ENCODE measurements at regions not wholly inside any gene's neighbourhood (a gene's known extent, or its start where the extent isn't known, plus 50 kb on each side); places are given as distances from the start of the nearest gene placed in this dataset.
"Not testable (repeated sequence)": the region's sequence is repeated elsewhere in the genome, so short reads cannot be mapped to it uniquely, and the experiment has no call there.

DNA sequence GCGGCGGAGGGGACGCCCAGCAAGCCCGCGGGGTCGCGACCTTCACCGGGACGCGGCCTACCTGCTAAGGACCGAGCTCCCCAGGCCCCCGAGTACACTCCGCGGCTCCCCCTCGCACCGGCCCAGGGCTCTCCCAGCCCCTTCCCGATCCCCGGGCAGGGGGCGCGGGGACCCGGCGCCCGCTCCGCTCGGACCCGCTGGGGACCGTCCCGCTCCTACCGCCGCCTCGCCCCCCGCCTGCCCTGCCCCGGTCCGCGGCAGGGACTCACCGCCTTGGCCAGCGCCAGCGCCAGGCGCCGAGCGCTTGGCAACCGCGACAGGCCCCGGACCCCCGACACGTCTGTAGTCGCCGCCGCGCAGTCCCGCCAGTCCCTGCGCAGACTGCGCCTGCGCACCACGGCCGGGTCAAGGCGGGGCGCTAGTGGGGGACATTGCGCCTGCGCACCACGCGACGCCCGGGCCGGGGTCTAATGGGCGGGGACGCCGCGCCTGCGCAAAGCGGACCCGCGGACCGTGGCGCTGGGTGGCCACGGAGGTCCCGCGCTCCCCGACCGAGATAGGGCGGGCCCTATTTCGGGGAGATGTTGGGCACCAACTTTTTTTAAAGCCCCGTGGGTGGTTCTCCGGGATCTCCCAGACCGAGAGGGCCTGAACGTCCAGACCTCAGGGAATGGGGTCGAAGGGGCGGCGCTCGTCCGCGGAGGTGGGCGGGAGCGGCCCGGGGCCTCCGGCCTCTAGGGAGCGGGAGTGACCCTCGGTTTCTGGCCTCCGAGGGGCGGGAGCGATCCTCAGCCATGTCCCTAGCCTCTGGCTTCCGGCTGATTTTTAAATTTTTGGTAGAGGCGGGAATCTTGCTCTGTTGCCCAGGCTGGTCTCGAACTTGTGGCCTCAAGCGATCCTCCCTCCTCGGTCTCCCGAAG is 81.8 kb upstream of the TNK2 start:
- peak overlapping the region; percentile 73 to 81 (median 74) for H3K4me3 ChIP-seq
- WGBS, 2 donors, result 0 to 4% methylated on average over 4 to 24 of the region's 107 CpGs
- H3K9me3 ChIP-seq; H3K36me3 ChIP-seq; H3K27me3 ChIP-seq; DNase-seq; intact Hi-C loops (cut with DNase I): not testable (repeated sequence)
- TF ChIP-seq, protein P1, sequence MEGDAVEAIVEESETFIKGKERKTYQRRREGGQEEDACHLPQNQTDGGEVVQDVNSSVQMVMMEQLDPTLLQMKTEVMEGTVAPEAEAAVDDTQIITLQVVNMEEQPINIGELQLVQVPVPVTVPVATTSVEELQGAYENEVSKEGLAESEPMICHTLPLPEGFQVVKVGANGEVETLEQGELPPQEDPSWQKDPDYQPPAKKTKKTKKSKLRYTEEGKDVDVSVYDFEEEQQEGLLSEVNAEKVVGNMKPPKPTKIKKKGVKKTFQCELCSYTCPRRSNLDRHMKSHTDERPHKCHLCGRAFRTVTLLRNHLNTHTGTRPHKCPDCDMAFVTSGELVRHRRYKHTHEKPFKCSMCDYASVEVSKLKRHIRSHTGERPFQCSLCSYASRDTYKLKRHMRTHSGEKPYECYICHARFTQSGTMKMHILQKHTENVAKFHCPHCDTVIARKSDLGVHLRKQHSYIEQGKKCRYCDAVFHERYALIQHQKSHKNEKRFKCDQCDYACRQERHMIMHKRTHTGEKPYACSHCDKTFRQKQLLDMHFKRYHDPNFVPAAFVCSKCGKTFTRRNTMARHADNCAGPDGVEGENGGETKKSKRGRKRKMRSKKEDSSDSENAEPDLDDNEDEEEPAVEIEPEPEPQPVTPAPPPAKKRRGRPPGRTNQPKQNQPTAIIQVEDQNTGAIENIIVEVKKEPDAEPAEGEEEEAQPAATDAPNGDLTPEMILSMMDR (IDR thresholded peaks at IDR 0.05), result peak in 2 of 6 experiments; percentile 32
- peak in 3 of 4 donors; percentile 67 to 78 (median 67) for TF ChIP-seq POLR2A (IDR thresholded peaks at IDR 0.05)
- H3K4me1 ChIP-seq, result peaks cover 0 to 12% (median 4%) of the 10 kb centered on the region in 3 donors
- H3K27ac ChIP-seq, result peak overlapping the region; percentile 85 to 94 (median 92)

DNA sequence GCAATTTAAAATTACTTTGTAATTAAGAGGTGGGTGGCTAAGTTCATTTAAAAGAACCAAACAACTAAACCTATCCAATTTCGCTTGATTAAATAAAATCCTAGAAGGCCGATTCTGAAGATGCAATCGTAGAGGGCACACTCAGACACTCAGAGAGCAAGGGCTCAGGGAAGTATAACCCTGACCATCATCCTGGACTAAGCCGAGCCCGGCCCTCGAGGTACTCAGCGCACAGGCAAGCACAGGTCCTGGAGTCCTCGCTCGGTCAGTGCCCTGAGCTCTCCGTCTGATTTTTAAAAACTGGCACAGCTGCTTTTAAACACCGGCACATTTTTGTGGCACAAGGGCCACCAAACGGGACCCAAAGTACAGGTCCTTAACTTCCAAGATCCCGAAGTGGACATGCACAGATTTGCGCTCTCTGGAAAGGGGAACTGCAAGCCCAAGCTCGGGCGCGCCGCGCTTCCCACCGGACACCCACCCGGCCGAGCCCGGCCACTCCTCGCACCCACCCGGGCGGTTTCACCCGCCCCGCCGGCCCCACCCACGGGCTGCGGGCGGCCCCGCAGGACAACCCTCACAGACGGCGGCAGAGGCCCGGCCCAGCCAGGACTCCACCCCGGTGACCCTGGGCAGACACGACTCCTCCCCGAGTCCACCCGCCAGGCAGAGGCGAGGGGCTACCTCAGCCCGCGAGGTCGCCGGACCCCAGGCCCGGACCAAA is 81.0 kb upstream of the TNK2 start:
- H3K27me3 ChIP-seq; H3K9me3 ChIP-seq; DNase-seq; intact Hi-C loops (cut with DNase I): not testable (repeated sequence)
- peak overlapping the region; percentile 73 to 81 (median 74) for H3K4me3 ChIP-seq
- peaks cover 0 to 12% (median 4%) of the 10 kb centered on the region in 3 donors for H3K4me1 ChIP-seq
- peaks cover 0 to 12% (median 0%) of the 10 kb centered on the region in 3 donors for H3K36me3 ChIP-seq
- peak overlapping the region in 3 of 4 donors; percentile 90 to 94 (median 93) for H3K27ac ChIP-seq
- 14% methylated on average over 1 of the region's 46 CpGs; no CpG with 5 or more reads in 1 of the 2 donors for WGBS, 2 donors

DNA sequence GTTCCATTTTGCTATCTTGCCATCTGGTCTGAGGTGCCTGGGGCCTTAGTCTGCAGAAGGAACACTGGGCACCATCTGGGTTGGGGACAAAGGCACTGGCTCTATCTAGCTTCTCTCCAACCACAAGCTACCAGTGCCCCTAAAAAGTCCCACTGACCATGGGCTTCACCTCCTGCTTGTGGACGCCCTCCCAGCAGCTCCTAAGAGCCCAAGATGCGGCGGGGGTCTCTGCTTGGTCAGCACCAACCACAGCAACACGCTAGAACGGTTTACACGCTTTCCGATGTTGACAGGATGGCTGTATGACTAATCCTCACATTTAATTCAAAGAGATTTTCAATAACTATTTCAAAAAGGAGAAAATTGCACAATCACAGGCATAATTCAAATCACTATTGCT is 80.4 kb upstream of the TNK2 start:
- peak overlapping the region in 2 of 4 donors; percentile 17 to 18 for H3K4me3 ChIP-seq
- H3K27me3 ChIP-seq; DNase-seq; H3K9me3 ChIP-seq; intact Hi-C loops (cut with DNase I); H3K27ac ChIP-seq: not testable (repeated sequence)
- 34% methylated on average over 7 of the region's 7 CpGs; no CpG with 5 or more reads in 1 of the 2 donors for WGBS, 2 donors
- H3K36me3 ChIP-seq, result peaks cover 0 to 18% (median 0%) of the 10 kb centered on the region in 3 donors
- peaks cover 0 to 12% (median 4%) of the 10 kb centered on the region in 3 donors for H3K4me1 ChIP-seq

DNA sequence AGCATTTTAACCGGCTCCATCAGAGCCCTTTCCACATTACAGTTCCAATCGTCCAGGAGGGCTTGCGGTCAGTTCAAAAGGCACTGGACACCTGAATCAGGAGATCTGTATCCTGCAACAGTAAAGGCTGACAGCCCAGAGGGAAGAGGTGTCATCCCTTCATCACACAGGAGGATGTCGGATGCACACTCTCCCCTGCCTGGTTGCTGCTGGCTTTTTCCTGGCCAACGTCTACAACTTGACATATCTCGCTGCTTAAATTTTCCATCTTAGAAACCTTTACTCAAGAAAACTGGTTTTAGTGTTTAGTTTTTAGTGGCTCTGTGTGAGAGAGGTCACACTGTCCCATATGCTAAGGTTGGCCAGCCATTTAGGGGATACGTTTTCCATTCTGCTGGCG is 78.7 kb upstream of the TNK2 start:
- H3K27ac ChIP-seq; intact Hi-C loops (cut with DNase I); H3K27me3 ChIP-seq; H3K9me3 ChIP-seq; H3K4me3 ChIP-seq; DNase-seq: not testable (repeated sequence)
- Histone ChIP-seq H3K4me1 (peaks cover 0 to 12% (median 4%) of the 10 kb centered on the region in 3 donors), H3K36me3 (peaks cover 0 to 33% (median 0%) of the 10 kb centered on the region in 3 donors)
- 69 to 76% methylated on average over 3 to 4 of the region's 8 CpGs for WGBS, 2 donors

DNA sequence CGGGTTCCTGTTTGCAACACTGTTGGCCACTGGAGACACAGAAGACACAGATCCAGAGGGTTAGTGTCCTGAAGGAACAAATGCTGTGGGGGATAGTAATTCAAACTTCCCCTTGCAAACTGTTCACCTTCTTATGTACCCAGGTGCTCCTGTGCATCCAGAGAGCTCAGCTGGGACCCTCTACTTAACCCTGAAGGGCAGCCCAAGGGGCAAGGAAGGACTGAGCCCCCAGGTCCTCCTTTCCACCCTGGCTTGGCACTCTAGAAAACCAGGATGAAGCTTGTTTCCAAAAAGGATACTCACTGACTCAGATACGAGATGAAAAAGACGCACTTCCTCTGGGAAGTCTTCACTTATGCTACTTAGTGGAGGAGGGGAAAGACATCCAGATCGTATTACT is 78.2 kb upstream of the TNK2 start:
- WGBS, 2 donors, result no CpG with 5 or more reads among the region's 4 CpGs
- H3K27me3 ChIP-seq; H3K4me3 ChIP-seq; intact Hi-C loops (cut with DNase I); H3K27ac ChIP-seq; DNase-seq; H3K9me3 ChIP-seq: not testable (repeated sequence)
- Histone ChIP-seq H3K36me3 (peaks cover 0 to 37% (median 0%) of the 10 kb centered on the region in 3 donors), H3K4me1 (peaks cover 0 to 12% (median 4%) of the 10 kb centered on the region in 3 donors)

DNA sequence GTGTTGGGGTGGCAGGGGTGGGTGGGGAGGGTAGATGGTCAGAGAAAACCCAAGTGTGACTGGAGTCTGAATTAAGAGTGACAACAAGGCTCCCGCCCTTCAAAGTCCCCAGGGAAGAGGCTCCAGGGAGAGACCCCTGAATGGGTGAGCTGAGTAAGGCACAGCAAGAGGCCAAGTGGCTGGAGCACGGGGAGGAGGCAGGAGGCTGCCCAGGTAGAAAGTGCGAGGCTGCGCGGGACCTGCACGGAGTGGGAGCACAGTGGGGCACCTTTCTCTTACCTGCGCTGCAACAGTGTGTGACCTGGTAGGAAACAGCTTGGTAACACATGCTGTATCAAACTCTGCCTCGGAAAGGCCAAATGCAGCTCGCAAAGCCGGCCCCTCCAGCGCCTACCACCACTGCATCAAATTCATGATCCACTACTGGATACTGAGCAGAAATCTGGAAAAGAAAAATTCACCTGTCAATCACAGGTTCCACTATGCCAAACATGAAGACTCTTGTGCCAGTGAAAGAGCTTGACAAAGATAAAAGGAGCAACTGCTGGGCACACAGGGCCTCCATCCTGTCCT is 77.1 kb upstream of the TNK2 start:
- H3K27me3 ChIP-seq; H3K9me3 ChIP-seq; DNase-seq; H3K27ac ChIP-seq; H3K4me3 ChIP-seq; intact Hi-C loops (cut with DNase I); H3K4me1 ChIP-seq: not testable (repeated sequence)
- 95 to 100% methylated on average over 1 to 4 of the region's 11 CpGs for WGBS, 2 donors
- peaks cover 0 to 43% (median 0%) of the 10 kb centered on the region in 3 donors for H3K36me3 ChIP-seq

DNA sequence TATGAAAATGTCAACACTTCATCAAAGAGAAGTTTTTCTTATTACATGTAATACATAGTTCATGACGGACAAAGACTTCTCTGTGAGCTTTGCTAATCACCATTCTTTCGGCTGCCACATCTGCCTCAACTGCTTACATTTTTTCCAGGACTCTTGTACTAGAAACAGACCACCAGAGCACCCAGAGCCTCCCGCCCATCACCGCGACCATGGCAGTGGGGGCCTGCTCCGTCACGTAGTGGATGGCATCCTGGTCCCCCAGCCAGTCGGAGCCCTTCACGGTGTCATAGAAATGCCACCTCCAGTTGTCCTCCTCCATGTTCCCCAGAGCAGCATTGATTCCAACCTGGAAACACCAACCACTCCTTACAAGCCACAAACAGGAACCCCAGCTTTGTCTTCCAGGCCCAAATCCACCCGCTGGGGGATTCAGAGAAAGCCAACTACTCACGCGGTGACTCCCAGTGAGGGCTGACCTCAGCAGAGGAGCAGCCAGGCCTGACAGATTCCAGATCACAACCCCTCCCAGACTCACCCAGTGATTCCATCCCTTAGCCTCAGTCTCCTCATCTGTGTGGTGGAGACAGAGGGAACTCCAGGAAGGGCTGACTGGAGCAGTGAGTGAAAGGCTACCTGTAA is 76.2 kb upstream of the TNK2 start:
- H3K27me3 ChIP-seq; H3K9me3 ChIP-seq; intact Hi-C loops (cut with DNase I); H3K4me1 ChIP-seq; DNase-seq; H3K27ac ChIP-seq; H3K4me3 ChIP-seq: not testable (repeated sequence)
- WGBS, 2 donors, result 95% methylated on average over 8 of the region's 12 CpGs; no CpG with 5 or more reads in 1 of the 2 donors
- H3K36me3 ChIP-seq, result peaks cover 0 to 52% (median 4%) of the 10 kb centered on the region in 3 donors

DNA sequence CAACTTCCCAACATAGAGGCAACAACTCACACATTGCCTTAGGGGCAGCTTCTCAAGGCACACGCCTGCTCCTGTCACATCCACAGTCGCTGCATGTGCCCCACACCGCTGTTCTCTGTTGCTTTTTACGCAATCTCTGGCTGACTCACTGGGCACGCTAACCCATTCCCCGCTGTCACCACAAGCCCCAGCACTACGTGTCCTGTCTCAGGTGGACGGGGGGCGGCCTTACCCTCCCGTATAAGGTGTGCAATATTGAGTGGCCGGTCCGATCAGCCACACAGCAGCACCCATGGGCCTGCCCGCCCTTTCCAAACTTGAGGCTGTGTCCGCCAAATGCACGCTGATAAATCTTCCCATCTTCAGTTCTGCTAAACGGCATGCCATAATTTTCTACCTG is 75.5 kb upstream of the TNK2 start:
- H3K4me3 ChIP-seq; H3K9me3 ChIP-seq; H3K27me3 ChIP-seq; DNase-seq; H3K27ac ChIP-seq; H3K4me1 ChIP-seq; intact Hi-C loops (cut with DNase I): not testable (repeated sequence)
- WGBS, 2 donors, result 73% methylated on average over 13 of the region's 16 CpGs; no CpG with 5 or more reads in 1 of the 2 donors
- peaks cover 0 to 57% (median 4%) of the 10 kb centered on the region in 3 donors for H3K36me3 ChIP-seq

DNA sequence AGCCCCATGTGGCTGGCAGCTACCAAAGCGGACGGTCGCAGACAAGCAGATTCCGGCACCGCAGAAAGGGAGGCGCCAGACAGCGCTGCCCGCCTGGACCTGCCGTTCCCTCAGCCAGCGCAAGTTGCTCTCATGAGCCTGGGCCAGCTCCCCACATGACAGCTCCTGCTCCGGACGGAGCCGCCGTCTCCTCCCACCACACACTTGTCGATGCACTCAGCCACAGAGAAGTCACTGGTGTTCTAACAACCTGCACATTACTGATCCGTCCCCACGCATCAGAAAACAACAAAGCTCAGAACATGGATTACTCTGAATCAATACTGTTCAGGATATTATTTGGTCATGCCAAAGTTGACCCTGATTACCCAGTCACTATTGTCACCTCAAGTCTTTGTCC is 74.4 kb upstream of the TNK2 start:
- DNase-seq; H3K27ac ChIP-seq; H3K4me1 ChIP-seq; H3K27me3 ChIP-seq; intact Hi-C loops (cut with DNase I); H3K4me3 ChIP-seq; H3K9me3 ChIP-seq: not testable (repeated sequence)
- 98% methylated on average over 10 of the region's 17 CpGs; no CpG with 5 or more reads in 1 of the 2 donors for WGBS, 2 donors
- peaks cover 0 to 69% (median 7%) of the 10 kb centered on the region in 3 donors for H3K36me3 ChIP-seq

DNA sequence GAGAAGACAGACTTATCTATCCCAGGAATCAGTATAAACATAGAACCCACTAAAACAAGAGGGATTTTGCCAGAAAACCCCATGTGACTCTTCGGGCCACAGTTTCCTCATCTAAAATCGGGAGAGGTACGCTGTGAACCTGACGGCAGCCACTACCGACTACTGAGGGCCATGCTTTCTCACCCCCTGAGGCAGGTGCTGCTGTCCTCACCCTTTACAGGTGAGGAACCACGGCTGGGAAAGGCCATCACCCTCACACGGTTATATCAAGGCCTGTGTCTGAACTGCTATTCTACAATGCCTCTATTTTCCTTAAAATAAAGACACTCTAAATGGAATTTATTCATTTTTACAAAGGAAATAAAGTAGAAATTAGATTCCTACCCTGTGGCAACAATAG is 73.4 kb upstream of the TNK2 start:
- peaks cover 0 to 77% (median 7%) of the 10 kb centered on the region in 3 donors for H3K36me3 ChIP-seq
- H3K27ac ChIP-seq; H3K9me3 ChIP-seq; DNase-seq; H3K27me3 ChIP-seq; H3K4me3 ChIP-seq; intact Hi-C loops (cut with DNase I); H3K4me1 ChIP-seq: not testable (repeated sequence)
- 93% methylated on average over 6 of the region's 7 CpGs; no CpG with 5 or more reads in 1 of the 2 donors for WGBS, 2 donors

DNA sequence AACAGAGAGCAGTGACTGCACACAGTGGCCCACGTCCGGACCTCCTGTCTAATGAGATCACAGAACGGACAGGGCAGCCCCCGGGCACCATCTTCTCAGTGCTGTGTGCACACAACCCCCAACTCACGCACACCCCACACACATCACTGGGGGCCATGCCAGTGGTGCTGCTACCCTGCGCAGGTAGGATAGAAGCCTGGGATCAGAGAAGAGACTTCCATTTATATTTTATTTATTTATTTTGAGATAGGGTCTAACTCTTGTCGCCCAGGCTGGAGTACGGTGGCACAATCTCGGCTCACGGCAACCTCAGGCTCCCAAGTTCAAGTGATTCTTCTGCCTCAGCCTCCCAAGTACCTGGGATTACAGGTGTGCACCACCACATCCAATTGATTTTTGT is 71.5 kb upstream of the TNK2 start:
- 100% methylated on average over 6 of the region's 10 CpGs; no CpG with 5 or more reads in 1 of the 2 donors for WGBS, 2 donors
- H3K27ac ChIP-seq; H3K9me3 ChIP-seq; H3K4me1 ChIP-seq; intact Hi-C loops (cut with DNase I); H3K4me3 ChIP-seq; DNase-seq; H3K27me3 ChIP-seq: not testable (repeated sequence)
- peaks cover 0 to 89% (median 9%) of the 10 kb centered on the region in 3 donors for H3K36me3 ChIP-seq
